ENCODE measurements at regions not wholly inside any gene's neighbourhood (a gene's known extent, or its start where the extent isn't known, plus 50 kb on each side); places are given as distances from the start of the nearest gene placed in this dataset.

DNA sequence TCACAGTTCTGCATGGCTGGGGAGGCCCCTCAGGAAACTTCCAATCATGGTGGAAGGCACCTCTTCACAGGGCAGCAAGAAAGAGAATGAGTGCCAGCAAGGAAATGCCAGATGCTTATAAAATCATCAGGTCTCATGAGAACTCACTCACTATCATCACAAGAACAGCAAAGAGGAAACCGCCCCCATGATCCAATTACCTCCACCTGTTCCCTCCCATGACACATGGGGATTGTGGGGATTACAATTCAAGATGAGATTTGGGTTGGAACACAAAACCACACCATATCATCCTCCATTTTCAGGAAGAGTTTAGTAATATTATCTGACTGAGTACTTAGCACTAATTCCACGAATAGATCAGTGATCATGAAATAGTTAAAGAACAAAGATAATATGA, 244.2 kb downstream of the LMO4 start:
- TF ChIP-seq, protein P1, sequence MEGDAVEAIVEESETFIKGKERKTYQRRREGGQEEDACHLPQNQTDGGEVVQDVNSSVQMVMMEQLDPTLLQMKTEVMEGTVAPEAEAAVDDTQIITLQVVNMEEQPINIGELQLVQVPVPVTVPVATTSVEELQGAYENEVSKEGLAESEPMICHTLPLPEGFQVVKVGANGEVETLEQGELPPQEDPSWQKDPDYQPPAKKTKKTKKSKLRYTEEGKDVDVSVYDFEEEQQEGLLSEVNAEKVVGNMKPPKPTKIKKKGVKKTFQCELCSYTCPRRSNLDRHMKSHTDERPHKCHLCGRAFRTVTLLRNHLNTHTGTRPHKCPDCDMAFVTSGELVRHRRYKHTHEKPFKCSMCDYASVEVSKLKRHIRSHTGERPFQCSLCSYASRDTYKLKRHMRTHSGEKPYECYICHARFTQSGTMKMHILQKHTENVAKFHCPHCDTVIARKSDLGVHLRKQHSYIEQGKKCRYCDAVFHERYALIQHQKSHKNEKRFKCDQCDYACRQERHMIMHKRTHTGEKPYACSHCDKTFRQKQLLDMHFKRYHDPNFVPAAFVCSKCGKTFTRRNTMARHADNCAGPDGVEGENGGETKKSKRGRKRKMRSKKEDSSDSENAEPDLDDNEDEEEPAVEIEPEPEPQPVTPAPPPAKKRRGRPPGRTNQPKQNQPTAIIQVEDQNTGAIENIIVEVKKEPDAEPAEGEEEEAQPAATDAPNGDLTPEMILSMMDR (conservative IDR thresholded peaks at IDR 0.05; ENCODE audit: low read depth, low read length): no peak
- no peak for TF ChIP-seq EZH2phosphoT487 (IDR thresholded peaks at IDR 0.05; ENCODE audit: borderline replicate concordance, low read length)

Measured in PC-3 (cell line).